ENCODE measurements at regions not wholly inside any gene's neighbourhood (a gene's known extent, or its start where the extent isn't known, plus 50 kb on each side); places are given as distances from the start of the nearest gene placed in this dataset.

DNA sequence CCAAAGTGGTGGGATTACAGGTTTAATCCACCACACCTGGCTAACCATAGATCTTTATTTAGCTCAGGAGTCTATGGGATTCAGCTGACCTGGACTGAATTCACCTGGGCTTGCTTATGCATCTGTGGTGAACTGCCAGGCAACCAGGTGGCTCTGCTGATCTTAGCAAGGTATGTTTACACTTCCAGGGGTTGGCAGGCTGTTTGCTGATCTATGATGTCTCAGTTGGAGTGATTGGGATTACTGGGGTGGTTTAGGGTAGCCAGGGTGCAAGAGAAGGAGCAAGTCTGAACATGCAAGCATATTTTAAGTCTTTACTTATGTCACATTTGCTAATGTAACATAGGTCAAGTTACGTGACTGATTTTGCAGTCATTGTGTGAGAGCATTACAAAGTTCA lies 63.6 kb upstream of the JAK2 start:
- CTCF ChIA-PET: interaction anchor here (0.9 kb wide), 1 partner anchor 162 kb away, joined by 4 read pairs; no protein-coding TSS in a partner anchor

DNA sequence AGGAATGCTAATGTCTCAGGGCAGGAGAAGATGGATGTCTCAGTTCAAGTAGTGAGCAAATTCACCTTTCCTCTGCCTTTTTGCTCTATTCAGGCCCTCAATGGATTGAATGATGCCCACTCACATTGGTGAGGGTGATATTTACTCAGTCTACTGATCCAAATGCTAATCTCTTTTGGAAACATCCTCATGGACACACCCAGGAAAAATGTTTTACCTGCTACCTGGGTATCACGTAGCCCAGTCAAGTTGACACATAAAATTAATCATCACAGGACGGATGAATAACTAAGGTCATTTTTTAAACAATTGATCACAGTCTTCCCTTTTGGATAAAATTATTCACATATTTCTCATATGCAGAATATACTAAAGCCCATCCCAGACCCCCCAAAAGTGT lies 63.0 kb upstream of the JAK2 start:
- no peak for ATAC-seq
- H3K27me3 Mint-ChIP-seq: no peaks in the 10 kb centered on the region
- DNase-seq: no peak
- H3K4me1 Mint-ChIP-seq: peaks cover 24% of the 10 kb centered on the region
- CTCF ChIA-PET: interaction anchor here (3.6 kb wide), 1 partner anchor 163 kb away, joined by 28 read pairs; no protein-coding TSS in a partner anchor
- H3K36me3 Mint-ChIP-seq: peaks cover 9% of the 10 kb centered on the region
- peaks cover 7% of the 10 kb centered on the region for H3K9me3 Mint-ChIP-seq (ENCODE audit: low read depth)
- no peak overlapping the region for H3K27ac Mint-ChIP-seq
- H3K4me3 Mint-ChIP-seq: no peak overlapping the region

More for the DNA sequence above, 63.6 kb upstream of the JAK2 start:
- no peak overlapping the region for H3K27ac Mint-ChIP-seq
- H3K27me3 Mint-ChIP-seq: no peaks in the 10 kb centered on the region
- no peak overlapping the region for H3K4me3 Mint-ChIP-seq
- no peak for DNase-seq
- ATAC-seq: no peak
- H3K9me3 Mint-ChIP-seq (ENCODE audit: low read depth): peaks cover 7% of the 10 kb centered on the region
- H3K36me3 Mint-ChIP-seq: peaks cover 9% of the 10 kb centered on the region
- H3K4me1 Mint-ChIP-seq: peaks cover 19% of the 10 kb centered on the region

DNA sequence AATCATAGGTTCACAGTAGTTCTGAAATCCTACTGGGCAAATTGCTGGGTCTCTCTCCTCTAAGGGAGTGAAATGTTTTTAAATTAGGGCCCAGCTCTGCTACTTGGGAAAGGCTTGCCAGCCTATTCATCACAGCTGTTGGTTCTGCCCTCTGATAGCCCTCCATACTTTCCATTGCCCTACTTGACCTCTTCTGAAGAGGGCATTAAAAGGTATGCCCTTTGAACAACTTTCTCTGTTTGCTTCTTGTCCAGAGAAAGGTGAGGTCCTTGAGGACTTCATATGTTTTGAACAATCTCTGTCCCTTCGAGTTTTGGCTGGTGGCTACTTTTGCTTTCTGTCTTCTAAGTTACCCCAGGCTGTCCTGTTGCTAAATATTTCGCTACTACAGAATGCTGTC lies 62.3 kb upstream of the JAK2 start:
- no peak for ATAC-seq
- no peak for DNase-seq
- peaks cover 9% of the 10 kb centered on the region for H3K36me3 Mint-ChIP-seq
- peaks cover 30% of the 10 kb centered on the region for H3K4me1 Mint-ChIP-seq
- CTCF ChIA-PET: interaction anchor here (2.0 to 3.6 kb wide), 3 partner anchors 10 to 163 kb away, joined by 6 to 31 read pairs (median 28); no protein-coding TSS in a partner anchor
- peaks cover 7% of the 10 kb centered on the region for H3K9me3 Mint-ChIP-seq (ENCODE audit: low read depth)
- no peak overlapping the region for H3K4me3 Mint-ChIP-seq
- H3K27me3 Mint-ChIP-seq: no peaks in the 10 kb centered on the region
- no peak overlapping the region for H3K27ac Mint-ChIP-seq

DNA sequence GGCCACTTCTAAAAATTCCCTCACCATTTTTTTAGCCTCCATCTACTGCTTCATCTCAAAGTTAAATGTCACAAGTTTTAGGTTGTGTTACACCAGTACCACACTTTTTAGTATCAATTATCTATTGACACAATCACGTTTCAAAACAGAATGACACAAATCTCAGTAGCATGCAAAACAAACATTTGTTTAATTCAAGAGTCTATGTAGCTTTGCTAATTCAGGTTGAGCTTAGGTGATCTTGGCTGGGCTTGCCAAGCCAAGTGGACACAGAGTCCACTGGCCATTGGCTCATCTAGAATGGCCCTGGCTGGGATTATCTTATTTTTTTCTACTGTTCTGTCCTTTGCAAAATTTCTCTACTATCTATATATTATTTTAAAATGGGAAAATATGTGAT lies 61.9 kb upstream of the JAK2 start:
- H3K27me3 Mint-ChIP-seq: no peaks in the 10 kb centered on the region
- H3K4me3 Mint-ChIP-seq: no peak overlapping the region
- peaks cover 32% of the 10 kb centered on the region for H3K4me1 Mint-ChIP-seq
- ATAC-seq (no peak), DNase-seq (no peak)
- CTCF ChIA-PET: interaction anchor here (0.8 to 3.6 kb wide), 7 partner anchors 10 to 166 kb away, joined by 3 to 31 read pairs (median 6); no protein-coding TSS in a partner anchor
- H3K9me3 Mint-ChIP-seq (ENCODE audit: low read depth): peaks cover 7% of the 10 kb centered on the region
- no peak overlapping the region for H3K27ac Mint-ChIP-seq
- H3K36me3 Mint-ChIP-seq: peaks cover 9% of the 10 kb centered on the region

DNA sequence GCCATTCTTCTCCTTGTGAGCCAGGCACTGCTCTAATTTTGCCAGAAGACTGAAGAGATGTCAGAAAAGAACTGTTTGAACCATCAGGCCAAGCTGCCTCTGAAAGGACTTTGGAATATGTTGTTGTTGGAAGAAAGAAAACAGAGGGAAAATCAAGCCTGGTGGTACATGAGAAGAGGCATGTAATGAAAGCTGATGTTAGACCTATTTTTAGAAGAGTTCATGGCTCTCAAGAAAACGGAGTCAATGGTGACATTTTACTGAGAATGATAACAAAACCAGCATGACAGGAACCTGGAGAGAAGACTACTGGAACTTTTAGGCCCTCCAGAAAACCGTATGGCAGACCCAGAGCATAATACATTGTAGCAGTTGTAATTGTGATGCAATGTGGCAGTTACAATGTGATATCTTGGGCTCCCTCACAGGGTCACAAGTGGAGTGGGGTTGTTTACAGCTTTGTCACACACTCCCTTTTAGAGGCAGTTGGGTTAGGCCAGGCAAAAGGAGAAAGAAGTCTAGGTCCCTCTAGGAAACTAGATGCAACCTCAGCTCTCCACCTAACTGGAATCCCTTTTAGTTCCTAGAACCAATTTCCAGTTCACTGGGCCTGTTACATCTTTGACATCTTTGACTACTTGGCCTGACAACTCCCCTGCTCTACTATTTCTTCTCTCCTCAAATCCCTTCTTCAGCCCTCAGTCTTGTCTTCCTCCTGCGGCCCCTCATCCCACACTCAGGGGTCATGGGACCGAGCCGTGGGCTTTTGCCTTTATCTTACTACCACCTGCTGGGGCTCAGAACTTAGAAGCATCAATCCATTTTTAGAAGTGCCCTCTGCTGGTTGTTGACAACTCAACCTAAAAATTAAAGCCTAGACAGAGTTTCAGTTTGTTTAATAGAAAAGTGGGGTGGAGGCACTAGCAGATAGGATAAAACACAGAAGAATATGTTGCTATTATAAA lies 61.2 kb upstream of the JAK2 start:
- Mint-ChIP-seq H3K9me3 (ENCODE audit: low read depth) (peaks cover 7% of the 10 kb centered on the region), H3K27me3 (no peaks in the 10 kb centered on the region), H3K36me3 (peaks cover 9% of the 10 kb centered on the region), H3K27ac (peak overlapping the region; percentile 37), H3K4me3 (no peak overlapping the region), H3K4me1 (peaks cover 32% of the 10 kb centered on the region)
- CTCF ChIA-PET: interaction anchor here (0.7 to 3.6 kb wide), 16 partner anchors 9 to 677 kb away, joined by 3 to 31 read pairs (median 4); partner anchors contain the start of gene RCL1
- peak; percentile 79 for ATAC-seq
- no peak for DNase-seq

- Mint-ChIP-seq H3K27me3 (no peaks in the 10 kb centered on the region), H3K4me3 (no peak overlapping the region), H3K9me3 (ENCODE audit: low read depth) (peaks cover 3% of the 10 kb centered on the region), H3K36me3 (peaks cover 6% of the 10 kb centered on the region), H3K4me1 (peaks cover 32% of the 10 kb centered on the region), H3K27ac (no peak overlapping the region)
- CTCF ChIA-PET: interaction anchor here (1.0 kb wide), 1 partner anchor 167 kb away, joined by 6 read pairs; no protein-coding TSS in a partner anchor
- ATAC-seq: no peak
- DNase-seq: no peak
Observed at GRCh38 chr9:4926239-4926638, 58.8 kb upstream of the JAK2 start.

DNA sequence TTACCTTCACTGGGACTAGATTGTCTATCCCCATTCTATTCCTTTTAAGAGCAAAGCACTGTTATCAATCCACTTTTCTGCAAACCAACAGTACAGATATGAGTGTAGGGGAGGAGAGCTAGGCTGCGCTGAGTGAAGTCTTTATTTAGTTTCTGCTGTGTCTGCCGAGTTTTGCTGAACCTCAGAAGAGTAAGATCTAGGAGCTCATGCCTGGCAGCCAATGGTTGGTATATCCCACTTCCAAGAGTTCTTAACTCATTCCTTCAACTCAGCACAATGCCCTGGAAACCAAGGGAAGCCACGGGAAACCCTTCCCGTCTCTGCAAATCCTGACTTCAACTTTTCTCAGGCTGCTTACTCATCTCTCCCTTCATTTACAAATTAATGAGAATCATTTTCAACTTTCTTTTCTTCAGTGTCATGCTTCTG lies 58.0 kb upstream of the JAK2 start:
- Mint-ChIP-seq H3K27me3 (no peaks in the 10 kb centered on the region), H3K27ac (no peak overlapping the region), H3K4me3 (no peak overlapping the region), H3K36me3 (peaks cover 3% of the 10 kb centered on the region), H3K9me3 (ENCODE audit: low read depth) (no peaks in the 10 kb centered on the region), H3K4me1 (peaks cover 32% of the 10 kb centered on the region)
- CTCF ChIA-PET: interaction anchor here (0.6 to 1.0 kb wide), 2 partner anchors 61 to 168 kb away, joined by 3 to 6 read pairs; no protein-coding TSS in a partner anchor
- ATAC-seq: peak; percentile 61
- DNase-seq: no peak

GRCh38 chr9:4927701-4928100 lies 57.4 kb upstream of the JAK2 start:
- Mint-ChIP-seq H3K36me3 (peaks cover 1% of the 10 kb centered on the region), H3K27ac (no peak overlapping the region), H3K9me3 (ENCODE audit: low read depth) (no peaks in the 10 kb centered on the region), H3K27me3 (no peaks in the 10 kb centered on the region), H3K4me1 (peaks cover 32% of the 10 kb centered on the region), H3K4me3 (no peak overlapping the region)
- DNase-seq (no peak), ATAC-seq (no peak)
- CTCF ChIA-PET: interaction anchor here (1.5 kb wide), 1 partner anchor 59 kb away, joined by 4 read pairs; no protein-coding TSS in a partner anchor

DNA sequence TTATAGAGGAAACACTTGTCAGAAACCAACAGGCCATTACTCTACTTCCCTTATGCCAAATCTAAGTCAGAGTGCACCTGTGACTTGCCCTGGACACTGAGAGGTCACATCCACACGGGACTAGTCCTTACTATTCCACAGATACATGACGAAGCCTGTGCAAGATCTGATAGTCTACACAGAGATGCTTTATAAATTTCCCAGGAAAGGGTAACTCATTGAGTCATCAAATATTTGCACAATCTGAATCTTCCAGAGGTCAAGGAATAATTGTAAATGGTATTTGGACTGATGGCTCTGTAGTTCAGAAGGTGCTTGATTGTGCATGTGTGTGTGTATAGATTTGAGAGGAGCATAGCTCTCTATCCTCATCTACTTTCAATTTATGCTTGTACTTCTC lies 55.2 kb upstream of the JAK2 start:
- Mint-ChIP-seq H3K4me1 (peaks cover 21% of the 10 kb centered on the region), H3K36me3 (no peaks in the 10 kb centered on the region), H3K27ac (no peak overlapping the region), H3K4me3 (no peak overlapping the region), H3K9me3 (ENCODE audit: low read depth) (no peaks in the 10 kb centered on the region), H3K27me3 (no peaks in the 10 kb centered on the region)
- ATAC-seq (no peak), DNase-seq (no peak)
- CTCF ChIA-PET: no interaction called here

- Mint-ChIP-seq H3K4me3 (no peak overlapping the region), H3K27ac (no peak overlapping the region), H3K9me3 (ENCODE audit: low read depth) (no peaks in the 10 kb centered on the region), H3K36me3 (peaks cover 4% of the 10 kb centered on the region), H3K4me1 (peaks cover 23% of the 10 kb centered on the region), H3K27me3 (no peaks in the 10 kb centered on the region)
- DNase-seq (no peak), ATAC-seq (no peak)
- CTCF ChIA-PET: interaction anchor here (0.9 to 1.6 kb wide), 3 partner anchors 9 to 174 kb away, joined by 3 to 6 read pairs (median 4); no protein-coding TSS in a partner anchor
Observed at GRCh38 chr9:4932681-4933080, 52.4 kb upstream of the JAK2 start.

GRCh38 chr9:4933177-4933576 lies 51.9 kb upstream of the JAK2 start:
- CTCF ChIA-PET: interaction anchor here (0.9 to 1.6 kb wide), 3 partner anchors 9 to 175 kb away, joined by 3 to 6 read pairs (median 4); no protein-coding TSS in a partner anchor
- ATAC-seq (no peak), DNase-seq (no peak)
- H3K4me1 Mint-ChIP-seq: peaks cover 24% of the 10 kb centered on the region
- H3K9me3 Mint-ChIP-seq (ENCODE audit: low read depth): no peaks in the 10 kb centered on the region
- no peak overlapping the region for H3K4me3 Mint-ChIP-seq
- no peaks in the 10 kb centered on the region for H3K27me3 Mint-ChIP-seq
- no peak overlapping the region for H3K27ac Mint-ChIP-seq
- peaks cover 5% of the 10 kb centered on the region for H3K36me3 Mint-ChIP-seq

- CTCF ChIA-PET: no interaction called here
- Mint-ChIP-seq H3K27ac (no peak overlapping the region), H3K27me3 (no peaks in the 10 kb centered on the region), H3K36me3 (peaks cover 7% of the 10 kb centered on the region), H3K4me1 (peaks cover 31% of the 10 kb centered on the region), H3K9me3 (ENCODE audit: low read depth) (no peaks in the 10 kb centered on the region), H3K4me3 (no peak overlapping the region)
- no peak for DNase-seq
- no peak for ATAC-seq
Observed at GRCh38 chr9:4933861-4934260, 51.2 kb upstream of the JAK2 start.

DNA sequence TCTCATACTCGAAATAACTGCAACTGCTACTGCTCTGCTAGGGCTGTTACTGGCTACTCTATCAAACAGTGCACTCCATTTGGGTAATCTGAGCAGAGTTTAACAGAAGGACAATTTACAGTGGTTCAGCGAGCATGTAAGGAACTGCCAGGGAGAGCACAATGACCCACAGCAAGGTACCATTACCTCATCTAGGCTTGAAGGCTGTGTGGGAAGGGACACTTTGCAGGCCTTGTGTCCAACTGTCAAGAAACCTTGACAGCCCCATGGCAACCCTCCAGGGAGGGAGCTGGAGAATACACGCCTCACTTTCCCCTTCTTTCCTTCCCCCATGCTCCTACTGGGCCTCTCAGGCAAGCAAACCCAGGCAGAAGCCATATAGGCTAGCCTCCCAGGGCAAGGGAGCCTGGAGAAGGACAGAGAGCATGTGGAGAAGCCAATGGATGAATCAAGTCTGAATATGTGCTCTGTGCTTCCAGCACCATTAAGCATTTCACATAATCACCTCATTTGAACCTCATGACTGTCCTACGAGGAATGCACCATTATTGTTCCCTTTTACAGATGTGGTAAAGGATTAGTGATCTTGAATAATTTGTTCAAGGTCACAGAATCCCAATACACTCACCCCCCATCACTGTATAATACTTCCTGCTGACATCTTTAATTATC lies 49.9 kb upstream of the JAK2 start:
- ATAC-seq (no peak), DNase-seq (no peak)
- H3K4me1 Mint-ChIP-seq: peaks cover 41% of the 10 kb centered on the region
- H3K27me3 Mint-ChIP-seq: no peaks in the 10 kb centered on the region
- H3K4me3 Mint-ChIP-seq: no peak overlapping the region
- peaks cover 7% of the 10 kb centered on the region for H3K36me3 Mint-ChIP-seq
- CTCF ChIA-PET: interaction anchor here (1.5 to 1.8 kb wide), 2 partner anchors 10 to 53 kb away, joined by 4 read pairs; no protein-coding TSS in a partner anchor
- H3K9me3 Mint-ChIP-seq (ENCODE audit: low read depth): no peaks in the 10 kb centered on the region
- H3K27ac Mint-ChIP-seq: peak overlapping the region; percentile 29

Measured in activated CD8-positive, alpha-beta memory T cell treated with anti-CD3 and anti-CD28 coated beads, Interleukin-2, amount 10 ng/mL, durations not matched to agents 7 days and 5 days (primary cell).